ENCODE measurements at regions not wholly inside any gene's neighbourhood (a gene's known extent, or its start where the extent isn't known, plus 50 kb on each side); places are given as distances from the start of the nearest gene placed in this dataset.
"Not testable (repeated sequence)": the region's sequence is repeated elsewhere in the genome, so short reads cannot be mapped to it uniquely, and the experiment has no call there.

DNA sequence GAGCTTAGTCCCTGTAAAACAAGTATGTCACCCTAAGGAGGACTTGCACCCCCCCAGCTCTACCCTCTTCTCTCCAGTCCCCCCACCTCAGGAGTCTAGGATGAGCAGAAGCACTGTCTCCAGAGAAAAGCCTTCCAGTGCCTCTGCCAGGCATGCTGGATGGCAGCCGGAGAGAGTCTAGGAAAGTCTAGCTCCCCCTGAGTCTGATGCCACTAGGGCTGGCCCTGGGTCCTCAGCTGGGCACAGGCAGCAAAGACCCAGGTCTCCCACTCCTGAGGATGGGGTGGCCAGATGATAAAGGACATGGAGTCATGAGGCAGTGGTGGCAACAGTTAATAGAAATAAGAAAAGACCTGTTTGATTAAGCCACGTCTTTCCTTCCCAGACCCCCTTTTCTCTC is 225.6 kb downstream of the CYP26B1 start:
- Histone ChIP-seq H3K4me3 (ENCODE audit: low read depth, low read length) (no peak overlapping the region), H3K36me3 (ENCODE audit: control insufficient read depth, insufficient read depth, low read length) (no peaks in the 10 kb centered on the region), H3K27me3 (ENCODE audit: control insufficient read depth, insufficient read depth, low read length) (no peaks in the 10 kb centered on the region)
- TF ChIP-seq, protein P1, sequence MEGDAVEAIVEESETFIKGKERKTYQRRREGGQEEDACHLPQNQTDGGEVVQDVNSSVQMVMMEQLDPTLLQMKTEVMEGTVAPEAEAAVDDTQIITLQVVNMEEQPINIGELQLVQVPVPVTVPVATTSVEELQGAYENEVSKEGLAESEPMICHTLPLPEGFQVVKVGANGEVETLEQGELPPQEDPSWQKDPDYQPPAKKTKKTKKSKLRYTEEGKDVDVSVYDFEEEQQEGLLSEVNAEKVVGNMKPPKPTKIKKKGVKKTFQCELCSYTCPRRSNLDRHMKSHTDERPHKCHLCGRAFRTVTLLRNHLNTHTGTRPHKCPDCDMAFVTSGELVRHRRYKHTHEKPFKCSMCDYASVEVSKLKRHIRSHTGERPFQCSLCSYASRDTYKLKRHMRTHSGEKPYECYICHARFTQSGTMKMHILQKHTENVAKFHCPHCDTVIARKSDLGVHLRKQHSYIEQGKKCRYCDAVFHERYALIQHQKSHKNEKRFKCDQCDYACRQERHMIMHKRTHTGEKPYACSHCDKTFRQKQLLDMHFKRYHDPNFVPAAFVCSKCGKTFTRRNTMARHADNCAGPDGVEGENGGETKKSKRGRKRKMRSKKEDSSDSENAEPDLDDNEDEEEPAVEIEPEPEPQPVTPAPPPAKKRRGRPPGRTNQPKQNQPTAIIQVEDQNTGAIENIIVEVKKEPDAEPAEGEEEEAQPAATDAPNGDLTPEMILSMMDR (IDR thresholded peaks at IDR 0.05; ENCODE audit: insufficient read depth, low read length, poor library complexity, severe bottlenecking), result no peak
- DNase-seq (ENCODE audit: low read depth), result no peak

DNA sequence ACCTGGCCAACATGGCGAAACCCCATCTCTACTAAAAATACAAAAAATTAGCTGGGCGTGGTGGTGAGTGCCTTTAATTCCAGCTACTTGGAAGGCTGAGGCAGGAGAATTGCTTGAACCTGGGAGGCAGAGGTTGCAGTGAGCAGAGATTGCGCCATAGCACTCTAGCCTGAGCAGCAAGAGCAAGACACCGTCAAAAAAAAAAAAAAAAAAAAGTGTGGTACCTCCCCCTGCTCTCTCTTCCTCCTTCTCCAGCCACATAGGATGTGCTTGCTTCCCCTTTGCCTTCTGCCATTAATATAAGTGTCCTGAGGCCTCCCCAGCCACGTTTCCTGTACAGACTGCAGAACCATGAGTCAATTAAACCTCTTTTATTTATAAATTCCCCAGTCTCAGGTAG is 226.8 kb downstream of the CYP26B1 start:
- not testable (repeated sequence) for H3K36me3 ChIP-seq (ENCODE audit: control insufficient read depth, insufficient read depth, low read length); DNase-seq (ENCODE audit: low read depth); H3K27me3 ChIP-seq (ENCODE audit: control insufficient read depth, insufficient read depth, low read length); H3K4me3 ChIP-seq (ENCODE audit: low read depth, low read length)

DNA sequence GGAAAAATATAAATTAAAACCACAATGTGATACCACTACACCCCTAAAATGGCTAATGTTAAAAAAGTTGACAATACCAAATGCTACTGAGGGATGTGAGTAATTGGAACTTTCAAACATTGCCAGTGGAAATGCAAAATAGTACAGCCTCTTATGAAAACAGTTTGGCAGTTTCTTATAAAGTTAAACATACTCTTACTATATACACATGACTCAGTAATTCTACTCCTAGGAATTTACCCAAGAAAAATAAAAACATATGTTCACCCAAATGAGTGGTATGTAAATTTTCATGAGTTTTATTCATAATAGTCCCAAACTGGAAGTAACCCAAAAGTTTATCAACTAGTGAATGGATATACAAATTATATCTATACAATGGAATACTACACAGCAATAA is 228.0 kb downstream of the CYP26B1 start:
- Histone ChIP-seq H3K27me3 (ENCODE audit: control insufficient read depth, insufficient read depth, low read length) (no peaks in the 10 kb centered on the region), H3K4me3 (ENCODE audit: low read depth, low read length) (no peak overlapping the region), H3K36me3 (ENCODE audit: control insufficient read depth, insufficient read depth, low read length) (no peaks in the 10 kb centered on the region)
- TF ChIP-seq, protein P1 (IDR thresholded peaks at IDR 0.05; ENCODE audit: insufficient read depth, low read length, poor library complexity, severe bottlenecking), result no peak
- no peak for DNase-seq (ENCODE audit: low read depth)

DNA sequence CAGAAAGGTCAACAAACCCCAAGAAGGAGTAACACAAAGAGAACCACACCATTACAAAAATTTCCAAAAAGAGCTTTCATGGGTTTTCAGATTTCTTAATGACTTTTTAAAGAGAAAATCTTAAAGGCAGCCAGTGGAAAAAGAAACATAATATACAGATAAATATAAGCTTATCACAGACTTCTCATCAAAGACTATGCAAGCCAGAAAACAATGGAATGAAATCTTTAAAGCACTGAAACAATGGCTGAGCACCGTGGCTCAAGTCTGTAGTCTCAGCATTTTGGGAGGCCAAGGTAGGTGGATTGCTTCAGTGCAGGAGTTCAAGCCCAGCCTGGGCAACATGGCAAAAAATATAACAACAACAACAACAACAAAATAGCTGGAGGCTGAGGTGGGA is 237.4 kb downstream of the CYP26B1 start:
- TF ChIP-seq, protein P1 (IDR thresholded peaks at IDR 0.05; ENCODE audit: insufficient read depth, low read length, poor library complexity, severe bottlenecking), result no peak
- Histone ChIP-seq H3K4me3 (ENCODE audit: low read depth, low read length) (no peak overlapping the region), H3K27me3 (ENCODE audit: control insufficient read depth, insufficient read depth, low read length) (no peaks in the 10 kb centered on the region), H3K36me3 (ENCODE audit: control insufficient read depth, insufficient read depth, low read length) (no peaks in the 10 kb centered on the region)
- DNase-seq (ENCODE audit: low read depth), result no peak

DNA sequence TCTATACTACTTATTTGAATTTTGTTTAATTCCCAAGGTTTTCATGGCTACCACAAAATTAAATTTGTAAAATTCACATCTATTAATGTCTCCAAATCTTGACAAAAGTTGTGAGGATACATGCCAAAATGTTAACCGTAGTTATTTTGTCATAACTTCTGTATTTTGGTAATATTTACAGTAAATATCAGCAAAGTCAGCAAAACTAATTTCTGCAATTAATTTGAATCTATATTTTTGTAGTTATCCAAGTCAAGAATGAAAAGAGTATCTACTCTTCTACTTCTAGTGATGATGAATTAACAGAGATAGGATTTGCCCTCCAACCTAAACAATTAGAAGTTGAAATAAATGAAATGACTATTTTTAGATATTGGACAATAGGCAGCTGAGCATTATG is 238.9 kb downstream of the CYP26B1 start:
- DNase-seq (ENCODE audit: low read depth), result no peak
- TF ChIP-seq, protein P1 (IDR thresholded peaks at IDR 0.05; ENCODE audit: insufficient read depth, low read length, poor library complexity, severe bottlenecking), result no peak
- Histone ChIP-seq H3K36me3 (ENCODE audit: control insufficient read depth, insufficient read depth, low read length) (no peaks in the 10 kb centered on the region), H3K27me3 (ENCODE audit: control insufficient read depth, insufficient read depth, low read length) (no peaks in the 10 kb centered on the region), H3K4me3 (ENCODE audit: low read depth, low read length) (no peak overlapping the region)

DNA sequence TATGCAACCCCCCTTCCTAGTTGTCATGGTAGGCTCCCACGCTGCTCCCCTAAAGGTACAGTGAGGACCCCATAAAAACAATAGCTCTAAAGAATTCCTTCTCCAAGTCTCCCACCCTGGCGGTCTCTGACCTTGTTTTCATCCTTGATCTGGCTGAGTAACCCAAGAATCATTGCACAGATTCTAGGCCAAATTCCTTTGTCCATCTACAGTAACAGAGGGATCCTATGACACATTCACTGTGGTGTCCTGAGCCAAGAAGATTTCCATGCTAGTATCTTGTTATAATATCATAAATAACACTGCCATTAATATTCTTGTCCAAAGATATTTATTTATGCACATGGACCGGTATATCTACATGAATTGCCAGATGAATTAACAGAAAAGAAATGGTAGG is 240.2 kb downstream of the CYP26B1 start:
- no peaks in the 10 kb centered on the region for H3K36me3 ChIP-seq (ENCODE audit: control insufficient read depth, insufficient read depth, low read length)
- no peaks in the 10 kb centered on the region for H3K27me3 ChIP-seq (ENCODE audit: control insufficient read depth, insufficient read depth, low read length)
- TF ChIP-seq, protein P1 (IDR thresholded peaks at IDR 0.05; ENCODE audit: insufficient read depth, low read length, poor library complexity, severe bottlenecking), result no peak
- no peak overlapping the region for H3K4me3 ChIP-seq (ENCODE audit: low read depth, low read length)
- DNase-seq (ENCODE audit: low read depth), result no peak
